HTR-8/SVneo (cell line): ENCODE measurements at regions not wholly inside any gene's neighbourhood (a gene's known extent, or its start where the extent isn't known, plus 50 kb on each side); places are given as distances from the start of the nearest gene placed in this dataset.
"Not testable (repeated sequence)": the region's sequence is repeated elsewhere in the genome, so short reads cannot be mapped to it uniquely, and the experiment has no call there.

Experiments used
- DNase-seq: peaks from one replicate; pipeline ENCODE4 v3.0.0; 2011; ENCODE audit warnings: low spot score, mixed read lengths; ENCODE audit not compliant: insufficient read length
- FAIRE-seq: peaks from 2 replicates; lab custom pipeline; 2011; peaks lifted over from hg19 to GRCh38; lab: Jason Lieb, UNC

DNA sequence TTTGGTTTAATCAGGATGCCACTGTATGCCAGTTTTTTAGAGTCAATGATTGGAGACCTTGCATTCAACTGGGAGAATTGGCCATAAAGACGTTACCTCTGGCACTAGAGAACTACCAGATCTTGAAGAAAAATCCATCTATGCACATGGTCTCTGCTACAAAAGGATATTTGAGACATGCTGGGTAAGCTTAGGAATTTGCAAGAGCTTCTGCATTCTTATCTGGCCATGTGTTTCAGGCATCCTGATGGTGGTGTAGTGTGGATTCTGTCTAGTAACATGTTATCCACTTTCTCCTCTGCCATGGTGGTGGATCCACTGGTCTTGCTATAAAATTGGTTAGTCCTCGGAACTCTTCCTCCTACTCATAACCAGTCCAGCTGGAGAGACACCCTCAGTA lies 185.3 kb upstream of the WDFY3 start:
- no peak for FAIRE-seq
- DNase-seq: no peak

- no peak for FAIRE-seq
- no peak for DNase-seq
Observed at GRCh38 chr4:85152480-85152879, 186.0 kb upstream of the WDFY3 start.

DNA sequence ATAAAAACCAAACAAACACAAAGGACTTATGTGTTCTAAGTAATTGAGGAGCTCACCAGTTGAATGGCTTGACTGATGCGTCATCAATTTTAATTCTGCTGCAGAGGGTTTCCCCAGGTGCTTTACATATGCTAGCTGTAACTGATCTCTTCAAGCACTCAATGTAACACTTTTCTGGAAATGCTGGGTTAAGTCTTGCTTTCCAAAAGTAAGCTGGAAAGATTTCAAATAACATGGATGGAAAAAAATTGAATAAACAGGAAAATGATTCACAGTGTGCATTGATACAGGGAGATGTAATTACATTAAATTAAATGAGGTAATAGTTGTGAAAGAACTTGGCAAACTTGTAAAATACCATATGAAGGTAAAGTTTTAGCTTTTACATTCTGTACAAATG lies 186.7 kb upstream of the WDFY3 start:
- DNase-seq (no peak), FAIRE-seq (no peak)

DNA sequence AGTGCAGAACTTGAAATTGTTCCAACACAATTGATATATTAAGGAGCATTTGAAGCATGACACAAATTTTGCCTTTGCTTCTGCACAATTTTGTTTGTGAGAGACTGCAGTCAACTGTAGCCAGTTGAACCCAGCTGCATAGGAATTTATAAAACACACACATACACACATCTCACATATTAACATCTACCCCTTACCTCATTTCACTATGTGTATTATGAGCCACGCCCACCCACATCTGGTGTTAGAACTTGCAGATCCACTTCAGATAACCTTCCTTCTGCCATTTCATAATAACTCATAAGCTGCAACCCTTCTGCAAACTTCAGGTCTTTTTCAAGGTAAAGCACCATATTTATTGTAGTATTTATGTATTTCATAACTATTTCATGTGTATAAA lies 188.1 kb upstream of the WDFY3 start:
- DNase-seq (no peak), FAIRE-seq (no peak)

DNA sequence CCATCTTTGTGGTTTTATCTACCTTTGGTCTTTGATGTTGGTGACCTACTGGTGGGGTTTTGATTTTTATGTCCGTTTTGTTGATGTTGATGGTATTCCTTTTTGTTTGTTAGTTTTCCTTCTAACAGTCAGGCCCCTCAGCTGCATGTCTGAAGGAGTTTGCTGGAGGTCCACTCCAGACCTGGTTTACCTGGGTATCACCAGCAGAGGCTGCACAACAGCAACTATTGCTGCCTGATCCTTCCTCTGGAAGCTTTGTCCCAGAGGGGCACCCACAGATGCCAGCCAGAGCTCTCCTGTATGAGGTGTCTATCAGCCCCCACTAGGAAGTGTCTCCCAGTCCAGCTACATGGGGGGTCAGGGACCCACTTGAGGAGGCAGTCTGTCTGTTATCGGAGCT lies 199.3 kb upstream of the WDFY3 start:
- FAIRE-seq (no peak), DNase-seq (no peak)

DNA sequence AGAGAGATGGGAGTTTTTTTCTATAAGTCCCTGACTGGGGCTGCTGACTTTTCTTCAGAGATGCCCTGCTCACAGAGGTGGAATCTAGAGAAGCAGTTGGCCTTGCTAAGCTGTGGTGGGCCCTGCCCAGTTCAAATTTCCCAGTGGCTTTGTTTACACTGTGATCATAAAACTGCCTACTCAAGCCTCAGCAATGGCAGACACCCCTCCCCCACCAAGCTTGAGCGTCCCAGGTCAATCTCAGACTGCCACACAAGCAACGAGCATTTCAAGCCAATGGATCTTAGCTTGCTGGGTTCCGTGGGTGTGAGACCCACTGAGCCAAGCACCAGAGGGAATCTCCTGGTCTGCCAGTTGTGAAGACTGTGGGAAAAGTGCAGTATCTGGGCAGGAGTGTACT lies 199.8 kb upstream of the WDFY3 start:
- DNase-seq: no peak
- no peak for FAIRE-seq

DNA sequence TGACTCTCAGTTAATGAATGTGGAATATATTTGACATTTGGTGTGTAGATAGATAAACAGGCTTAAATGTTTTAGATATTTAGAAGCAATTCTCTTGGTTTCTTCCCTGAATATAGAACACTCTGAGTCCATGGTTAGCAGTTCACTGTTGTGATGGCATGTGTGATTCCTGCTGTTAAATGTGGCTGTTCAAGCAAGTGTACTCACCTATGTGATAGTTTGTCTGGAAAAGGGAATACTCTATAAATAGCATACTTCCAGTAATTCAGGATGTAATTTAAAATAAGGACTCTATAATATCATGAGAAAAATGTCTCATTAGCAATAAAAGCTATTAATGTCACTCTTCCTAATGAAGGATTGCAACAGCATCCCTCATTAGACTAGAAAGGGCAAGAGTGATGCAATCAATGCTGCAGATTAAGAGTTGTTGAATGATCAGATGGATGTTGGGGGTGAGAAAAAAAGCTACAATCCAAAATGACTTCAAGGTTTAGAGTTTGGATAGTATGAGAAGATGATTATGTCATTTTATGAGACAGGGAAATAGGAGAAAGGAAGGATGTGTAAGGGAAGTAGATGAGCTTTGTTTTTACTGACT lies 201.8 kb upstream of the WDFY3 start:
- FAIRE-seq (no peak), DNase-seq (no peak)

DNA sequence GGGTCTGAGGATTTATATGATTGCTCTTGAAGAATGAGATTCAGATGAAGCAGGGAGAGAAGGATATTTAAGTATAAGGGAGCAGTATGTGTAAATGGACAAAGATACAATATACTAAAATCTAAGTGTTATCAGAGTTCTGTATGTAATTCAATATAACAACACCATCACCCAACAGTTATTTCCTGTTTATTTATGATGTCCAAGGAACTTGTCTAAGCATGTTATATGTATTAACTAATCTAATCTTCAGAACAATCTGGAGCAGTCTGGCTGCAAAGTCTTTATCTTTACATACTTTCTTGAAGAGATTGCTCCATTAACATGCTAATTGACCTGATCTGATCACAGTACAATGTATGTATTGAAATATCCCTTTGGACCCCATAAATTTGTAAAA lies 203.8 kb upstream of the WDFY3 start:
- no peak for FAIRE-seq
- no peak for DNase-seq

DNA sequence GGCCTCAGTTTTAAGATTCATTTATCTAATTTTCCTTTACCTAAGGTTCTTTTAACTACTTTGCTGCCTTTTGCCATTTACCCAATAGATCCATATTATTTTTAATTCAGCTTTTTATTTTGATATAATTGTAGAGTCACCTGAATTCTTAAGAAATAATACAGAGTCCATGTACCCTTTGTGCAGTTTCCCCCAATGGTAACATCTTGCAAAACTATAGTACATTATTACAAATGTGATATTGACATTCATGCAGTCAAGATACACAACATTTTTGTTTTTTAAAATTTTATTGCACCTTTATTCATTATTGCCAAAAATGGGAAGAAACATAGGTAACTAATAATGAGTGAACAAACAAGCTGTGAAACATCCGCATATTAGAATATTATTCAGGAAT lies 208.7 kb upstream of the WDFY3 start:
- no peak for DNase-seq
- FAIRE-seq: no peak

- DNase-seq (no peak), FAIRE-seq (no peak)
Observed at GRCh38 chr4:85177092-85177491, 210.6 kb upstream of the WDFY3 start.

DNA sequence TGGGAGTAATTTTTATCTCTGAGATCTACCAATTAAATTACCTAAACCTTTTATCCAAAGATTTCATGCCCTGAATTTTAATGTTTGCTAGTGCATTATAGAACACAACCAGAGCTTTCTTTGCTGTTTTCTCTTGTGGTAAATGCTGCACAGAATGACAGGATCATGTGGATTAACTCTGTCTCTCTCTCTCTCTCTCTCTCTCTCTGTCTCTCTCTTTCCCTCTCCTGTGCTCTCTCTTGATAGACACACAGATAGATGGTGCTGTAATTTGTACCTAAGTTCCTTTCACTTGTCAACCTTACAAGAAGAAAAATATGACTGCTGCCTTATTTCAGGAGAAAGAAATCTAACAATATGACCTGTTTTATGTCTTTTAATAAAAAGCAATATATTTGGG lies 211.2 kb upstream of the WDFY3 start:
- no peak for DNase-seq
- no peak for FAIRE-seq

DNA sequence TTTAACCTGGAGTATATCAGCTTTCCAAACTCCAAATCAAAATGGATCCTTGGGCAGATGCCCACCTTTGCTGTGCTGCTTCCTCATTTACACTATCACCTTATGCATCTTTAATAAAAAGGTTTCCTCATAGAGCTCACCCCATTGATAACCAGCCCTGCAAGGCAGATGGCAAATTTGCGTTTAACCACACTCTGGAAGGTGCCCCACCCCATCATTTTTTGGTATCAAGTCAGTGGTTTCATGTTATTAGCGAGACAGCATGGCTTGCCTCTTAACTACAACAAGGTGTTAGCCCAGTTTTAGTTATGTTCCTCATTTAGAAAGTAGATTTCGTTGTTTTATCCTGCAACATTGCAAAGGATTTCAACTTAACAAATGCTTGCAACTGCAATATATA lies 214.0 kb upstream of the WDFY3 start:
- DNase-seq (no peak), FAIRE-seq (no peak)

DNA sequence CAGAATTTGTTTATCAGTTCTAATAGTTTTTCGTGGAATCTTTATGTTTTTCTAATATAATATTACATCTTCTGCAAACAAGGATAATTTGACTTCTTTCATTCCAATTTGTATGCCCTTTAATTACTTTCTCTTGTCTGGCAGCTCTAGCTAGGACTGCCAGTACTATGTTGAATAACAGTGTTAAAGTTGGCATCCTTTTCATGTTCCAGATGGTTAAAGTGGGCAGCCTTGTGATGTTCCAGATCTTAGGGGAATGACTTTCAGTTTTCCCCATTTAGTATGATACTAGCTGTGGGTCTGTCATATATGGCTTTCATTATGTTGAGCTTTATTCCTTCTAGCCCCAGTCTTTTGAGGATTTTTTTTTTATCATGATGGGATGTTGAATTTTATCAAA lies 220.6 kb upstream of the WDFY3 start:
- FAIRE-seq (no peak), DNase-seq (no peak)

GRCh38 chr4:85196015-85196414 lies 229.5 kb upstream of the WDFY3 start:
- FAIRE-seq, DNase-seq: not testable (repeated sequence)

- FAIRE-seq (no peak), DNase-seq (no peak)
Observed at GRCh38 chr4:85200106-85200505, 233.6 kb upstream of the WDFY3 start.

DNA sequence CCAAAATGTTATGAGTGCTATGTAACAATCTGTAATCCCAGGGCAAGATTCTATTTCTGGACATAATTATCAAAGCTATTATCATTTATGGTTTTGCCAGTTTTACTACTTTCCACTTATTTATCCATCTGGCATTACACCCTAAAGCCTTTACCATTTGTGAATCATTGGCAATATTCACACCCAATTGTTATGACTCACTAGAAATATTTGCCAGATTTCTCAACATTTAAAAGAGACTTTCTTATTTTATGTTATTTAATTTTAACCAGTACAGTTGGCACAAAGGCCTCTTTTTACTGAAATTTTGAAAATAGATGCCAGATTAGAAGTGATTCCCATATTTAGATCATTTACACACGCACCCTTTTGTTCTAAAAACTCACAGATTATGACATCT lies 242.7 kb upstream of the WDFY3 start:
- DNase-seq: no peak
- no peak for FAIRE-seq

- FAIRE-seq (no peak), DNase-seq (no peak)
Observed at GRCh38 chr4:85210353-85210752, 243.9 kb upstream of the WDFY3 start.

DNA sequence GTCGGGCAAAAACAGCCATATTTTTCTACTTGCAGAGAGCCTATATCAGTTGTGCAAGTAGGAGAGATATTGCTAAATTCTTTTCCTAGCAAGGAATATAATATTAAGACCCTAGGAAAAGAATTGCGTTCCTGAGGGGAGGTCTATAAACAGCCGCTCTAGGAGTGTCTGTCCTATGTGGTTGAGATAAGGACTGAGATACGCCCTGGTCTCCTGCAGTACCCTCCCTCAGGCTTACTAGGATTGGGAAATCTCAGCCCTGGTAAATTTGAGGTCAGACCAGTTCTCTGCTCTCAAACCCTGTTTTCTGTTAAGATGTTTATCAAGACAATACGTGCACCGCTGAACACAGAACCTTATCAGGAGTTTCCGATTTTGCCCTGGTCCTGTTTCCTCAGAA lies 250.1 kb upstream of the WDFY3 start:
- DNase-seq, FAIRE-seq: not testable (repeated sequence)

GRCh38 chr4:85218756-85219155 lies 252.3 kb upstream of the WDFY3 start:
- DNase-seq: no peak
- no peak for FAIRE-seq

DNA sequence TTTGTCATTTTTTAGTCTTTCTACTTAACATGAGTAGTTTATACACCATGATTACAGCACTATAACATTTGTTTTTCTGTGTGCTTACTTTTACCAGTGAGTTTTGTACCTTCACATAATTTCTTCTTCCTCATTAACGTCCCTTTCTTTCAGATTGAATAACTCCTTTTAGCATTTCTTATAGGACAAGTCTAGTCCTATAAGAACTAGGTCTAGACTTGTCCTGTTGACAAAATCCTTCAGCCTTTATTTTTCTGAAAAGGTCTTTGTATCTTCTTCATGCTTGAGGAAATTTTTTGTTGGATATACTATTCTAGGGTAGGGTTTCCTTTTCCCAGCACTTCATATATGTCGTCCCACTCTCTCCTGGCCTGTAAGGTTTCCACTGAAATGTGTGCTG lies 253.3 kb upstream of the ARHGAP24 start:
- no peak for FAIRE-seq
- DNase-seq: no peak

GRCh38 chr4:85222561-85222960 lies 252.4 kb upstream of the ARHGAP24 start:
- FAIRE-seq (no peak), DNase-seq (no peak)

- no peak for DNase-seq
- no peak for FAIRE-seq
Observed at GRCh38 chr4:85228264-85228663, 246.7 kb upstream of the ARHGAP24 start.

DNA sequence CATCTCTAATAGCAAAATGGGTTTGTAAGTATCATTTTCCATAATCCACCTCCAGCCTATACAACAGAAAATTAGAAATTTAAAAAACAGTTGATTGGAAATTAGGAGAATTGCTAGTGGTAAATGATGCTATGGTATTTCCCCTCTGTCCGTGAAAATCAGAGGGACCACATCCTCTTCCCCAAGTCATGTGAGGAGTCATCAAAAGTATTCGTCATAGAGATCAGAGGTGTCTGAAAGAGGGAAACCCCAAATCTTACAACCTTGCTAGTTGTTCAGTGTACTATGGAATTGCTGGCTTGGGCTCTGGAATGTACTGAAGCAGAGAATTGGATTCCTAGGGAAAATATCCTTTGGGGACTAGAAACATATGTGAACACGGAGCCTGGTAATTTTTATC lies 241.4 kb upstream of the ARHGAP24 start:
- no peak for FAIRE-seq
- DNase-seq: no peak
